ENCODE measurements at regions not wholly inside any gene's neighbourhood (a gene's known extent, or its start where the extent isn't known, plus 50 kb on each side); places are given as distances from the start of the nearest gene placed in this dataset.

DNA sequence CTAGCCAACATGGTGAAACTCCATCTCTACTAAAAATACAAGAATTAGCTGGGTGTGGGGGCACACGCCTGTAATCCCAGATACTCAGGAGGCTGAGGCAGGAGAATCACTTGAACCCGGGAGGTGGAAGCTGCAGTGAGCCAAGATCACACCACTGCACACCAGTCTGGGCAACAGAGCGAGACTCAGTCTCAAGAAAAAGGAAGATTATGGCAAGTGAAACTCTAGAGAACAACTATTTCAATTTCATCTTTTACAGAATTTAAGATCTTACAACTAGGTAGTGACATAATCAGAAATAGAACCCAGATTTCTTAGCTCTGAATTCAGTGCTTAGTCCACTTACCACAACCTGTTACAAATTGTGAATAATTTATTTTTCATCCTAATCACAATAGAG is 108.8 kb upstream of the MAP3K1 start:
- BruUV-seq (replicated peaks), result no TSS peak
- H3K4me3 ChIP-seq (replicated peaks in 1 of 3; ENCODE audit: insufficient read depth in 1 of 3, low read depth in 2 of 3, low read length in 3 of 3), result no peak overlapping the region
- H3K9me3 ChIP-seq (ENCODE audit: low read length), result no peaks in the 10 kb centered on the region
- CTCF ChIA-PET (ENCODE audit: low intra/inter-chr PET ratio, low total read pairs), result no interaction called here
- H3K79me2 ChIP-seq (ENCODE audit: insufficient read depth, low read length), result no peaks in the 10 kb centered on the region
- H3K4me2 ChIP-seq (ENCODE audit: low read depth, low read length), result no peak overlapping the region
- FAIRE-seq (no peak), ATAC-seq (no peak), DNase-seq (ENCODE audit: low spot score) (no peak)
- 7% methylated on average over 3 of the region's 3 CpGs for WGBS (ENCODE audit: low lambda C conversion rate)
- no peaks in the 10 kb centered on the region for H3K4me1 ChIP-seq (ENCODE audit: insufficient read depth, low read length)
- POLR2A ChIA-PET, result no interaction called here
- intact Hi-C loops (cut with micrococcal nuclease; ENCODE audit: unreplicated experiment) (no loop called here), in situ Hi-C loops (cut with HindIII; ENCODE audit: extremely low pct_ligation_motif_present, low pct_unique_long_range_greater_than_20kb) (no loop called here)
- H4K20me1 ChIP-seq (ENCODE audit: insufficient read depth, low read length), result no peaks in the 10 kb centered on the region
- no peaks in the 10 kb centered on the region for H3K36me3 ChIP-seq (replicated peaks in 1 of 2; ENCODE audit: control insufficient read depth in 1 of 2, insufficient read depth in 2 of 2, low read length in 2 of 2)
- H3K9ac ChIP-seq (ENCODE audit: insufficient read depth, low read depth, low read length), result no peak overlapping the region
- H3K27ac ChIP-seq (ENCODE audit: extremely low read length, insufficient read depth, low read length), result no peak overlapping the region
- H2AFZ ChIP-seq (ENCODE audit: low read length), result no peak overlapping the region
- no peak for TF ChIP-seq TAF15 (IDR thresholded peaks at IDR 0.05; ENCODE audit: low read depth, low read length, poor library complexity, severe bottlenecking)
- no peak for TF ChIP-seq ZNF557 (CRISPR knock-in tag; IDR thresholded peaks at IDR 0.05)
- TF ChIP-seq KLF11 (CRISPR knock-in tag; IDR thresholded peaks at IDR 0.05), result no peak
- TF ChIP-seq BCL3 (CRISPR knock-in tag; IDR thresholded peaks at IDR 0.05), result no peak
- TF ChIP-seq ZNF232 (CRISPR knock-in tag; IDR thresholded peaks at IDR 0.05; ENCODE audit: borderline replicate concordance), result no peak
- TF ChIP-seq ZNF530 (CRISPR knock-in tag; IDR thresholded peaks at IDR 0.05; ENCODE audit: low read depth), result no peak
- TF ChIP-seq GPN1 (CRISPR knock-in tag; IDR thresholded peaks at IDR 0.05; ENCODE audit: borderline replicate concordance), result no peak
- TF ChIP-seq NFKBIZ (CRISPR knock-in tag; IDR thresholded peaks at IDR 0.05), result no peak
- no peak for TF ChIP-seq ZNF652 (CRISPR knock-in tag; IDR thresholded peaks at IDR 0.05; ENCODE audit: borderline replicate concordance, low read depth)
- no peak for TF ChIP-seq FOXA3 (CRISPR knock-in tag; IDR thresholded peaks at IDR 0.05)
- TF ChIP-seq ZNF292 (CRISPR knock-in tag; IDR thresholded peaks at IDR 0.05; ENCODE audit: borderline replicate concordance, low read depth), result no peak
- no peak for TF ChIP-seq ASH2L (IDR thresholded peaks at IDR 0.05; ENCODE audit: insufficient read length, low read depth, low read length)
- no peak for TF ChIP-seq HMGXB4 (CRISPR knock-in tag; IDR thresholded peaks at IDR 0.05; ENCODE audit: borderline replicate concordance in 1 of 2, low read depth in 1 of 2)
- no peak for TF ChIP-seq FOXC1 (CRISPR knock-in tag; IDR thresholded peaks at IDR 0.05; ENCODE audit: borderline replicate concordance)
- no peak for TF ChIP-seq SOX13 (IDR thresholded peaks at IDR 0.05)
- TF ChIP-seq SOX13 (CRISPR knock-in tag; conservative IDR thresholded peaks at IDR 0.05 in 1 of 2, IDR thresholded peaks at IDR 0.05 in 1 of 2), result no peak
- TF ChIP-seq PAF1 (CRISPR knock-in tag; IDR thresholded peaks at IDR 0.05), result no peak
- no peak for TF ChIP-seq ZNF773 (CRISPR knock-in tag; IDR thresholded peaks at IDR 0.05; ENCODE audit: borderline replicate concordance)
- TF ChIP-seq NFE2L1 (CRISPR knock-in tag; IDR thresholded peaks at IDR 0.05; ENCODE audit: borderline replicate concordance), result no peak
- H3K27me3 ChIP-seq (ENCODE audit: control insufficient read depth in 1 of 2, insufficient read depth in 2 of 2, low read length in 2 of 2), result peaks cover 3 to 23% of the 10 kb centered on the region in 2 experiments; a peak in 4 of 5 replicates

Measured in HepG2 (cell line).